SJSA1 (cell line): ENCODE measurements at regions not wholly inside any gene's neighbourhood (a gene's known extent, or its start where the extent isn't known, plus 50 kb on each side); places are given as distances from the start of the nearest gene placed in this dataset.
"Not testable (repeated sequence)": the region's sequence is repeated elsewhere in the genome, so short reads cannot be mapped to it uniquely, and the experiment has no call there.

ENCODE experiments used
- DNase-seq, 2 experiments: peaks; one replicate each; pipeline ENCODE4 v3.0.0-alpha.2; 2015 to 2020; ENCODE audit warnings: low spot score in 2 of 2, low read depth in 1 of 2
- H3K27ac ChIP-seq: fragments of 250-450 bp; sonication (Bioruptor Pico); 2 replicates; pipeline ENCODE4 v1.5.1; 2020; ENCODE audit warnings: mild to moderate bottlenecking, moderate library complexity
- H3K27me3 ChIP-seq: fragments of 250-450 bp; sonication (Bioruptor Pico); replicated peaks from 2 replicates; pipeline ENCODE4 v1.5.1; 2020; ENCODE audit warnings: mild to moderate bottlenecking, moderate library complexity
- H3K36me3 ChIP-seq: fragments of 250-450 bp; sonication (Bioruptor Pico); 2 replicates; pipeline ENCODE4 v1.5.1; 2020; ENCODE audit warnings: mild to moderate bottlenecking
- H3K4me1 ChIP-seq: fragments of 250-450 bp; sonication (Bioruptor Pico); replicated peaks from 2 replicates; pipeline ENCODE4 v1.6.1; 2021; ENCODE audit warnings: mild to moderate bottlenecking
- H3K4me3 ChIP-seq: fragments of 250-450 bp; sonication (Bioruptor Pico); 2 replicates; pipeline ENCODE4 v1.5.1; 2020; ENCODE audit warnings: mild to moderate bottlenecking
- H3K9me3 ChIP-seq: fragments of 250-450 bp; sonication (Bioruptor Pico); replicated peaks from 2 replicates; pipeline ENCODE4 v1.5.1; 2020; ENCODE audit warnings: mild to moderate bottlenecking

DNA sequence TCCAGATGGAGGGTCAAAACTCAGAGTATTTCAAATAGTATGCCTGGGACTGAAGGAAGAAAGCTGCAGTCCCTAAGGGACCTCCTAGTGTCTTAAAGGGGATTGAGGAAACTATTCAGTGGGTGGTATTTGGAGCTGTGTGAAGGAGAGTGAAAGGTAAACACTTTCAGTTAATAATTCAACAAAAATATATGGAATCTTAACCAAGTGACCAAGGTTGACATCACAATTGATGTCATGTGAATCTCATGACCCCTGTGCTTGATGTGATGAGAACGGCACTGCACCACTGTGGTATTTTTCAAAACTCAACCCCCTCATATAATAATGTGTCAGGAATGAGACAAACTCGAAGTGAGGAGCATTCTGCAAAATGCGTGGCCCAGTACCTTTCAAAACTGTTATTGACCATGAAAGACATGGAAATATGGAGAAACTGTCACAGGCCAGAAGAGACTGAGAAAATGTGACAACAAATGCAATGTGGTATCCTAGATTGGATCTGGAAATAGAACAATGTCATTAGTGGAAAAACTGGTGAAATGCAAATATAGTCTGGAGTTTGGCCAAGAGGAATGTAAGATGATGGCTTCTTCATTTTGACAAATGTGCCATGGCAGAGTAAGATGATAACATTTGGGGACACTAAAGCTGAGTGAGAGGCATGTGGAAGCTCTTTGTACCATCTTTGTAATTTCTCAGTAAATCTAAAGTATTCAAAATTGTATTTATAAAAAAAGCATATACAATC lies 553.9 kb downstream of the RFC3 start:
- no peak overlapping the region for H3K4me3 ChIP-seq
- DNase-seq, result no peak
- H3K36me3 ChIP-seq, result no peaks in the 10 kb centered on the region
- no peaks in the 10 kb centered on the region for H3K9me3 ChIP-seq
- H3K27me3 ChIP-seq, result no peaks in the 10 kb centered on the region
- peaks cover 7% of the 10 kb centered on the region for H3K4me1 ChIP-seq
- no peak overlapping the region for H3K27ac ChIP-seq

DNA sequence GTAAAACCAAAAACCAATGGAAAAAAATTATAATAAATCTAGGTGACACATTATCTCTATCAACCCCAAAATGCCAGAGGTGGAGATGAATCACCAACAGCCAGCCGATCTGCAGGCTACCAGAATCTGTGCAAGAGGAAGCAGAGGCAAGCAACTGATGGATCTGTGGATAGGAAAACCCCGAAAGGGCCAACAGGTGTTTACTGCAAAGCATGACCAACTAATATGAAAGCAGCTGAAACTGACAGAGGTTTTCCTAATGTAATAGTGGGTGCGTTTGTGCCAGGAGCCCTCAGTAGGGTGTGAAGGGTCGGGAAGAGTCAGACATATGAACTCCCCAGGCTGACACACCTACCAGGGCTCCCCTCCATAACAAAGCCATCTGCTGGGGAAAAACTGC lies 554.6 kb downstream of the RFC3 start:
- H3K36me3 ChIP-seq, result no peaks in the 10 kb centered on the region
- DNase-seq, result no peak

DNA sequence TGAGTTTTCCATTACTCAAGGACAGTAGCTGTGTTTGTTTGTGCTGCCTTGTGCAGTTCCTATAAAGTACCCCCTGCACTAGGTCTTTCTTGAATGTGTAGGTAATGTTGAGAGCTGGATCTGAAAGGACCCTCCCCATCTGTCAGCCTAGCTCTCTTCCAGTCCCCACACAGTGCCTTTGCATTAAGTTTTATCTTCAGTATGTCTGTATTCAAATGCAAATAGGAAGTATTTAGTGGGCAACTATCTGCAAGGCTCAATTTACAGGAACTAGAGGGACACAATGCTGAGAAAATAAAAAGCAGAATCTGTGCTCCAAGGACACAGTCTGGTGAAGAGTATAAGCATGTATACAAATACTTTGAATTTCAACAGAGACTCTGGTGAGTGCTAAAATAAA lies 558.5 kb downstream of the RFC3 start:
- Histone ChIP-seq H3K27me3 (no peaks in the 10 kb centered on the region), H3K27ac (no peak overlapping the region), H3K4me3 (no peak overlapping the region), H3K4me1 (peaks cover 10% of the 10 kb centered on the region), H3K9me3 (no peaks in the 10 kb centered on the region), H3K36me3 (no peaks in the 10 kb centered on the region)
- DNase-seq, result no peak

More for the DNA sequence above, 554.6 kb downstream of the RFC3 start:
- peaks cover 7% of the 10 kb centered on the region for H3K4me1 ChIP-seq
- no peaks in the 10 kb centered on the region for H3K27me3 ChIP-seq
- H3K27ac ChIP-seq, result no peak overlapping the region
- no peak overlapping the region for H3K4me3 ChIP-seq
- no peaks in the 10 kb centered on the region for H3K9me3 ChIP-seq

DNA sequence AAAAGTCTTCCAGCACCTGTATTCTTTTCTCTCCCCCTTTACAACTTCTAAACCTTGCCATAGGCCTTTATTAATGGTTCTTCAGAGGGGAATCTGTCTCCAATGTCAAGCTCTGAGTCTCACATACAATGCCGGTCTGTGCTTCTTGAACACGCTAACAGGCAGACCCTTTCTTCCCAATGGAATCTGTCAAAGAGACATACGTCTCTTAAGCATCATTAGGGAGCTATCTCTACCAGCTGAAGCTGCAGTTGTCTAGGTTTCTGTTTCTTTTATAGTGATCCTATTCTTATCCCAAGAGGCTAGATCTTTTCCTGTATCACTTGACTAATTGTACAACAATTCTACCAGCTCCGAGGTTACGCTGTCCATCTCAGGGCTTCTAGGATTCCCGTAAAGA lies 560.8 kb upstream of the NBEA start:
- H3K27ac ChIP-seq, result no peak overlapping the region

DNA sequence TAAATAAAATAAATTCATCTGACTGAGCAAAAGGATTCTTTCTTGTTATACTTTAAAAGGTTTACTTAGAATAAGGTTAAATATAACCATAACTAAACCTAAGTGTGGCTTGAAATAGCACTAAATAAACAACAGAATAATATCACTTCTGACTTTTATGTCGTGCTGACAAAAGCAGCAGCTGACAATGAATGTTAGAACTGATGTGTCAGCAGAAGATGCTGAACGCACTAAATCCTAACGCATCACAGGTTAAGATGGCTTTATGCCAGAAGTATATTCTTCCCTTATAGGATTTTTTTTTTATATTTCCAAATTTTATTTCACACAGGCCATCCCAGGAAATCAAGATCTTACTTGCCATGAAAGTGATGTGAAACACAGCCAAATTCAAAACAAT lies 558.3 kb upstream of the NBEA start:
- H3K27ac ChIP-seq, result no peak overlapping the region
- no peaks in the 10 kb centered on the region for H3K27me3 ChIP-seq
- no peaks in the 10 kb centered on the region for H3K36me3 ChIP-seq
- peaks cover 4% of the 10 kb centered on the region; the same call in 1 of the 2 replicates for H3K4me1 ChIP-seq
- no peak for DNase-seq
- H3K9me3 ChIP-seq, result no peaks in the 10 kb centered on the region
- H3K4me3 ChIP-seq, result no peak overlapping the region

More for the DNA sequence above, 560.8 kb upstream of the NBEA start:
- H3K4me3 ChIP-seq, result no peak overlapping the region
- peaks cover 4% of the 10 kb centered on the region; the same call in 1 of the 2 replicates for H3K4me1 ChIP-seq
- H3K27me3 ChIP-seq, result no peaks in the 10 kb centered on the region
- H3K9me3 ChIP-seq, result no peaks in the 10 kb centered on the region
- H3K36me3 ChIP-seq, result no peaks in the 10 kb centered on the region
- no peak for DNase-seq

DNA sequence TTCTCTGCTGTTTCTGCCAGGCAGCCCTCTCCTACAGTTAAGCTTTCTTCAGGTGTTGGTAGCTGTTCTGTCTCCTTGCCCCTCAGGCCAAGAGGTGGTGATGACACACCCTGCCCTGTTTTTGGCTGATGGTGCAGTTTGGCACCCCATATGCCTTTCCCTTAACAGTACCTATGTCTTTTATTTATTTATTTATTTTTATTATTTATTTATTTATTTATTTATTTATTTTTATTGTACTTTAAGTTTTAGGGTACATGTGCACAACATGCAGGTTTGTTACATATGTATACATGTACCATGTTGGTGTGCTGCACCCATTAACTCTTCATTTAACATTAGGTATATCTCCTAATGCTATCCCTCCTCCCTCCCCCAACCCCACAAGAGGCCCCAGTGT lies 555.8 kb upstream of the NBEA start:
- not testable (repeated sequence) for H3K27ac ChIP-seq, H3K4me1 ChIP-seq, H3K36me3 ChIP-seq, H3K4me3 ChIP-seq, H3K9me3 ChIP-seq, H3K27me3 ChIP-seq, DNase-seq

DNA sequence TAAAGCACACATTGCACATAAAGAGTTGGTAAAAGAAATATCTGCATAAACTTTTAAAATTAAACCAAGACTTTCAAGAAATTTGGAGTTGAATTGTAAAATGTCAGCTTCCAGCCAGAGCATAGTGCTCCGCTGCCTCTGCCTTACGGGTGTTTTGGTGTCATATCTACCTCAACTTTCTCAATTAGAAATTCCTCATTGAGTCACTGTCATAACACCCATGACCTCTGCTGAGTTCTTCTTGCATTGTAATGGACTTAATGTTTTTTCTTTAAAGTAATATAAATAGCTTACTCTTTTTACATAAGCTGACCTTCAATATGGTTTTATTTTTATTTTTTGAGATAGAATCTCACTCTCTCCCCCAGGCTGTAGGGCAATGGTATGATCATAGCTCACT lies 551.0 kb upstream of the NBEA start:
- DNase-seq, result peak in 1 of 2 experiments; percentile 42
- H3K27me3 ChIP-seq, result no peaks in the 10 kb centered on the region

DNA sequence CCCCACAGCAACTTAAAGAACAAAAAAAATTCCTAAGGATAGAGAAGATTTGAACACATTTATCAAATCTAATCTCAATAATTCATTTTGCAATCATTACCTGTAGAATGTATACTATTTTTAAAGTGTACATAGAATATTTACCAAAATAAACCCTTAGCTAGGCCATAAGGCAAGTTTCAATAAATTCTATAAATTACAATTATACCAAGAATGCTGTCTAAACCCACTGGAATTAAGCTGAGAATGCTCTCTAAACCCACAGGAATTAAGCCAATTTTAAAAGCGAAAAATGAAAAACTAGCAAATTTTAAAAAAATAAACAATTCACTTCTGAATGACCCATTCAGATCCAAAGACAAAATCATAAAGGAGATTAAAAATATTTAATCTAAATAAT lies 540.4 kb upstream of the NBEA start:
- DNase-seq, result no peak

More for the DNA sequence above, 551.0 kb upstream of the NBEA start:
- Histone ChIP-seq H3K27ac (no peak overlapping the region), H3K4me3 (no peak overlapping the region), H3K36me3 (no peaks in the 10 kb centered on the region), H3K9me3 (no peaks in the 10 kb centered on the region), H3K4me1 (no peaks in the 10 kb centered on the region)

DNA sequence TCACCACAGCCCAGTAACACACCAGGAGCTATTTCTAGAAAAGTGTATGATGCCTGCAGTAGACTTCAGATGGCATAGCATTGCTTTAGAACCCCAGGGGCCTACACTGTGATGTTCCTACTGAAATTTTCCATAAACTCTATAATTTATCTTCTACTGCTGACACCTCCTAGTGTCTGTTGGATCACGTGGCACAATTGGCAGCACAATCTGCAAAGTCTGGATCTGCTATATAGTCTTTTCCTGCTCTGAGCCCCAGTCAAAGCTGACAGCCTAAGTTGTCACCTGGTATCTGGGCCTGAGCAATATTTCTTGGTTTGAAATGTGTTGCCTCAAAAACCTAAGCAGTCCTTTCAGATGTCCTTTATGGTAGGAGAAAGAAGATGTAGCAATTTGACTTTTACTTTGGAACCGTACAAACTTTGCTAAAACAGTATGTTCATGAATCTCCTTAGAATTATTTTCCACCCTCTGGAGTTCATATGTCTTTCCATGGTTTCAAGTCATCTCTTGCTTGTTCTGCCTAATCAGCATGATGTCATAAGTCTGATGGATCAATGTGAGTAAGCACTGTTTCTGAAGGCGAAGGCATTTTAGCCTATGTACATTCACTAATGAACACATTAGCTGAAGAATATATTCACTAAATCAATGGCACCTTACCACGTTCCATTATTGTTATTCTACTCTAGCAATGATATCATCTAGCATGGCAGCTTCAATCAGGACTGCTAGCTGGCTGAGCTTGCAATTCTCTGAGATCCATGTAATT lies 536.5 kb upstream of the NBEA start:
- Histone ChIP-seq H3K4me1 (peaks cover 3% of the 10 kb centered on the region; the same call in 1 of the 2 replicates), H3K9me3 (no peaks in the 10 kb centered on the region), H3K36me3 (no peaks in the 10 kb centered on the region), H3K4me3 (no peak overlapping the region), H3K27me3 (no peaks in the 10 kb centered on the region), H3K27ac (no peak overlapping the region)
- DNase-seq, result no peak

More for the DNA sequence above, 540.4 kb upstream of the NBEA start:
- Histone ChIP-seq H3K27me3 (no peaks in the 10 kb centered on the region), H3K4me1 (peaks cover 5% of the 10 kb centered on the region; the same call in 1 of the 2 replicates), H3K27ac (no peak overlapping the region), H3K4me3 (no peak overlapping the region), H3K36me3 (no peaks in the 10 kb centered on the region), H3K9me3 (no peaks in the 10 kb centered on the region)

DNA sequence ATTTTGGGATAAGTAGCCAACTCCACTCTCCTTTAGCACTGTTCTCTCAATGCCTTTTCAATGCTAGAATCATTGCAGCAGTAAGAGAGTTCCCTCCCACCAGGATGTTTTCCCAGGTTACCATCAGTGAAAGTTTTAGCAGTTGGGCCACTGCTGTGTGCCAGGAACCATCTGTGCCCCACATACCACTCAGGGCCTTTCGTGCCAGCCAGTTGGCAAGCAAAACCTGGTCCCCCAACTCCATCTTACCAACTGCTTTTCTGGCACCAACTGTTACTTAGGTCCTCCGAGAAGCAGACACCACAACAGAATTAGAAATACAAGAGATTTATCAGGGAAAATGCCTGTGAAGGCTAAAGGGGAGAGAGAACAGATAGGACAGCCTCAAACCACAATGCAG lies 533.4 kb upstream of the NBEA start:
- H3K27ac ChIP-seq, result no peak overlapping the region
- no peak overlapping the region for H3K4me3 ChIP-seq
- H3K36me3 ChIP-seq, result no peaks in the 10 kb centered on the region
- H3K27me3 ChIP-seq, result no peaks in the 10 kb centered on the region
- no peak for DNase-seq
- H3K9me3 ChIP-seq, result no peaks in the 10 kb centered on the region
- H3K4me1 ChIP-seq, result peaks cover 7% of the 10 kb centered on the region; the same call in 1 of the 2 replicates

DNA sequence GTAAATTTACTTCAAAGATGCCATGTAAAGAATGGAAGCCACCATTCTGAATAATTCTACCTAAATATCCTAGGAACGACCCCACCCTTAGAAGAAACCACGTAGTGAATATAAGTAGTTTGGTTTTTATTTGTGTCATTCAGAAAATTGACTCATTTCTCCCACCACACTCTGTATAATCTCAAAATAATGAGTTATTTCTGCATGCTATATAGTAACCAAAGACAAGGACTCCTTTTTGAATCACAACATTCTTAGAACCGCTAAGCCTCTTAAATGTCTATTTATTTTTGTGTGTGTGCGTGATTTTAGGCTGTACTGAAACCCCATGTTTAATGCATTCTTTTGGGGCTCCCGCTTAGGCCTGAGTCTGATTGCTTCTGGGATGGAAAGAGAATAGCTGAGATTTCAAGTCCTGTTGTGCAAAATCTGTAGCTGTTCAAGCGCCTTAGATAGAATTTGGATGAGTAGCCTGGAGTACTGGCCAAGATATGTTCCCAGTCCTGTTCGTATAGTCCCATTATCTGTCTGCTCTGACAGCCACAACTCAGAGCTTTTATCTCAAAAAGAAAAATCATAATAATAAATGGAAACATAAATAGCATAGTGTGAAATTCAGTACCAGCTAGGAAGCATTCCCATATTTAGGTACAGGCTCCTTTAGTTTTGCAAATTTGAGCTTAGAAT lies 532.4 kb upstream of the NBEA start:
- Histone ChIP-seq H3K4me1 (peaks cover 7% of the 10 kb centered on the region; the same call in 1 of the 2 replicates), H3K4me3 (no peak overlapping the region), H3K27me3 (no peaks in the 10 kb centered on the region), H3K27ac (no peak overlapping the region), H3K36me3 (no peaks in the 10 kb centered on the region), H3K9me3 (no peaks in the 10 kb centered on the region)
- no peak for DNase-seq

DNA sequence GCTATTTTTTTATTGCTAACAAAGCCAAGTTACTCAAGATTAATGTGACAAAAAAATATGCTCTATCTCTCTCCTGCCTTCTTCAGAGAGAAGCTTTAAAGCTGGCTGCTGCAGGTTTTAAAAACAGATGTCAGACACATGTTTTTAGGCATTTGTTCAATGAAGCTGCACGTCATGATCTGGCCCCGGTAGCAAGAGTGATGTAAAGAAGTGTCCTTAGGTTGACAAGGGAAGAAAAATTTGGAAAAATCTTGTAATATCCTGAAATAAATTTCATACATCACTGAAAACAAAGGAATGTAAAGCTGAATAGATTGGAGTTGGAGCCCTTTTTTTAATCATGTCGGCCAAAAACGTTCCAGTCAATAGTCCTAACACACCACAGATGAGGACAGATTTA lies 531.4 kb upstream of the NBEA start:
- no peak overlapping the region for H3K4me3 ChIP-seq
- DNase-seq, result no peak
- no peak overlapping the region for H3K27ac ChIP-seq
- H3K9me3 ChIP-seq, result no peaks in the 10 kb centered on the region
- H3K4me1 ChIP-seq, result peaks cover 7% of the 10 kb centered on the region; the same call in 1 of the 2 replicates
- H3K27me3 ChIP-seq, result no peaks in the 10 kb centered on the region
- H3K36me3 ChIP-seq, result no peaks in the 10 kb centered on the region

DNA sequence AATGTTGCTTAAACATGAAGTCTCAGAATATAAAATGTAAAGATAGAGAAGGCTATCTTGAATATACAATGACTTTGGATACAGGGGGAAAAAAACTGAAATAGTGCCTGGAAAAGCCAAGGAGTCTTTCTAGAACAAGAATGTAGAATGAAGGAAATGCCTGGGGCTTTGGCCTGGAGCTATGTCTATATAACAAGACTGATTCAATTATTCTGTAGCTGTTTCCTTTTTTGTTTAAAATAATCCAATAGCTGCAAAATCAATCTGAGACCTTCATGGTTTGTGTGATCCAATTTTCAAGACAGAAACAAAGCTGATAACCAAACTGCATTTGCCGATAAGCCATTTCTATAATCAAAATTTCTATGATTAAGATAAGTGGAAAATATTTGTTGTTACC lies 530.9 kb upstream of the NBEA start:
- no peak overlapping the region for H3K4me3 ChIP-seq
- no peaks in the 10 kb centered on the region for H3K9me3 ChIP-seq
- H3K27me3 ChIP-seq, result no peaks in the 10 kb centered on the region
- no peak for DNase-seq
- H3K27ac ChIP-seq, result no peak overlapping the region
- peaks cover 7% of the 10 kb centered on the region; the same call in 1 of the 2 replicates for H3K4me1 ChIP-seq
- no peaks in the 10 kb centered on the region for H3K36me3 ChIP-seq

DNA sequence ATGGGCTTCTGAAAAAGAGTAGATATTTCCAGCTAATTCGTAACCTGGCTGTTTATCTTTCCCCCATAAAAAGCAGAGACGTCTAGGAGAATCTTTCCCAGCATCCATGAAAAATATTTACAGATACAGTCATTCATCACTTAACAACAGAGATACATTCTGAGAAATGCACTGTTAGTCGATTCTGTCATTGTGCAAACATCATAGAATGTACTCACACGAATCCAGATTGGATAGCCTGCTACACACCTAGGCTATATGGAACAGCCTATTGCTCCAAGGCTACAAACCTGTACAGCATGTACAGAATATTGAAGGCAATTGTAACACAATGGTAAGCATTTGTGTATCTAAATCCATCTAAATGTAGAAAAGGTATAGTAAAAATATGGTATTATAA lies 530.2 kb upstream of the NBEA start:
- Histone ChIP-seq H3K9me3 (no peaks in the 10 kb centered on the region), H3K4me1 (peaks cover 7% of the 10 kb centered on the region), H3K27me3 (no peaks in the 10 kb centered on the region), H3K36me3 (no peaks in the 10 kb centered on the region), H3K27ac (no peak overlapping the region), H3K4me3 (no peak overlapping the region)
- no peak for DNase-seq
